ENCODE measurements at regions not wholly inside any gene's neighbourhood (a gene's known extent, or its start where the extent isn't known, plus 50 kb on each side); places are given as distances from the start of the nearest gene placed in this dataset.

- TF ChIP-seq CTCF (conservative IDR thresholded peaks at IDR 0.05) (no peak), EZH2 (IDR thresholded peaks at IDR 0.05; ENCODE audit: low read depth) (no peak)
Measured at GRCh38 chr9:73402081-73403028, 250.7 kb downstream of the ANXA1 start.

Measured in PC-9 (cell line).